Kidney (tissue), 13 donors: ENCODE measurements at regions not wholly inside any gene's neighbourhood (a gene's known extent, or its start where the extent isn't known, plus 50 kb on each side); places are given as distances from the start of the nearest gene placed in this dataset.
A peak's percentile ranks its signal among the peaks of the same experiment; 100 is the strongest.

ENCODE experiments used
- DNase-seq, 5 donors: peaks; one replicate each; pipeline ENCODE4 v3.0.0-alpha.2; 2013 to 2020
- FAIRE-seq: peaks from 2 replicates; lab custom pipeline; 2012; peaks lifted over from hg19 to GRCh38; lab: Jason Lieb, UNC
- H3K27ac ChIP-seq, 2 donors: one replicate each; pipeline ENCODE4 v1.7.0; 2013; ENCODE audit warnings: low read depth in 2 of 2, low read length in 2 of 2, inconsistent platforms in 1 of 2
- H3K27me3 ChIP-seq: one replicate; pipeline ENCODE4 v1.7.1; 2013; ENCODE audit warnings: low read length, inconsistent platforms; ENCODE audit not compliant: control insufficient read depth, insufficient read depth
- H3K36me3 ChIP-seq, 3 donors: one replicate each; pipeline versions ENCODE4 v1.7.0 to v1.7.1; 2013; ENCODE audit warnings: low read length in 3 of 3, control low read depth in 1 of 3, inconsistent platforms in 1 of 3; ENCODE audit not compliant: insufficient read depth in 3 of 3, control insufficient read depth in 2 of 3
- H3K4me1 ChIP-seq, 3 donors: one replicate each; pipeline versions ENCODE4 v1.7.0 to v1.7.1; 2013; ENCODE audit warnings: low read length in 3 of 3, inconsistent platforms in 1 of 3, low read depth in 1 of 3; ENCODE audit not compliant: control insufficient read depth in 2 of 3, insufficient read depth in 2 of 3
- H3K4me3 ChIP-seq, 3 donors: one replicate each; pipeline versions ENCODE4 v1.7.0 to v1.8.1; 2013; ENCODE audit warnings: low read length in 3 of 3, control low read depth in 1 of 3, inconsistent platforms in 1 of 3
- H3K9ac ChIP-seq, 3 donors: one replicate each; pipeline versions ENCODE4 v1.7.0 to v1.7.1; 2013; ENCODE audit warnings: low read length in 3 of 3, control low read depth in 1 of 3, inconsistent platforms in 1 of 3
- H3K9me3 ChIP-seq, 3 donors: one replicate each; pipeline versions ENCODE4 v1.7.0 to v1.7.1; 2013; ENCODE audit warnings: low read length in 3 of 3, control low read depth in 1 of 3, inconsistent platforms in 1 of 3; ENCODE audit not compliant: control insufficient read depth in 2 of 3, insufficient read depth in 1 of 3
- CTCF ChIP-seq: IDR thresholded peaks from 3 replicates; pipeline ENCODE4 v1.5.1; 2012; ENCODE audit warnings: mild to moderate bottlenecking, moderate library complexity, borderline replicate concordance; ENCODE audit not compliant: insufficient read depth; ENCODE audit errors: extremely low read depth
- intact Hi-C: fragments of 100-400 bp; cut with DNase I; formaldehyde crosslinking; loops from one replicate; pipeline ENCODE4 v1.11.1; 2022
- donor health status: control.
- donor health status: control.
- donor health status: control.
- donor health status: control.
- donor health status: control.
- donor health status: DM: yes; HTN: yes; CAD: no.
- donor health status: Normal renal cell carcinoma (clear cell type).

GRCh38 chr1:104945406-104945805 lies 1195.7 kb downstream of the AMY1C start:
- DNase-seq (no peak), FAIRE-seq (no peak)
- no peaks in the 10 kb centered on the region for H3K4me1 ChIP-seq
- TF ChIP-seq CTCF, result no peak
- no peaks in the 10 kb centered on the region for H3K27me3 ChIP-seq
- H3K36me3 ChIP-seq, result no peaks in the 10 kb centered on the region
- H3K9ac ChIP-seq, result no peak overlapping the region
- H3K4me3 ChIP-seq, result no peak overlapping the region
- no peaks in the 10 kb centered on the region for H3K9me3 ChIP-seq
- no peak overlapping the region for H3K27ac ChIP-seq
- intact Hi-C loops, result no loop called here

GRCh38 chr1:104946558-104947210 lies 1197.0 kb downstream of the AMY1C start:
- Histone ChIP-seq H3K27ac (no peak overlapping the region), H3K27me3 (no peaks in the 10 kb centered on the region), H3K36me3 (no peaks in the 10 kb centered on the region), H3K4me3 (no peak overlapping the region), H3K9ac (no peak overlapping the region), H3K4me1 (no peaks in the 10 kb centered on the region), H3K9me3 (no peaks in the 10 kb centered on the region)
- FAIRE-seq (no peak), DNase-seq (no peak)
- intact Hi-C loops, result no loop called here
- no peak for TF ChIP-seq CTCF

- DNase-seq (no peak), FAIRE-seq (no peak)
- H3K4me1 ChIP-seq, result no peaks in the 10 kb centered on the region
- H3K36me3 ChIP-seq, result no peaks in the 10 kb centered on the region
- intact Hi-C loops, result no loop called here
- H3K9ac ChIP-seq, result no peak overlapping the region
- H3K27me3 ChIP-seq, result no peaks in the 10 kb centered on the region
- H3K27ac ChIP-seq, result no peak overlapping the region
- H3K4me3 ChIP-seq, result no peak overlapping the region
- no peak for TF ChIP-seq CTCF
- no peaks in the 10 kb centered on the region for H3K9me3 ChIP-seq
Measured at GRCh38 chr1:104953555-104953954, 1203.9 kb downstream of the AMY1C start.

GRCh38 chr1:104973516-104973915 lies 1223.8 kb downstream of the AMY1C start:
- H3K36me3 ChIP-seq, result no peaks in the 10 kb centered on the region
- no peaks in the 10 kb centered on the region for H3K9me3 ChIP-seq
- no peak overlapping the region for H3K9ac ChIP-seq
- TF ChIP-seq CTCF, result no peak
- DNase-seq (peak in 2 of 5 donors; percentile 5 to 20), FAIRE-seq (no peak)
- no peak overlapping the region for H3K27ac ChIP-seq
- no peaks in the 10 kb centered on the region for H3K4me1 ChIP-seq
- no peaks in the 10 kb centered on the region for H3K27me3 ChIP-seq
- no peak overlapping the region for H3K4me3 ChIP-seq
- intact Hi-C loops, result no loop called here
